ENCODE measurements at regions not wholly inside any gene's neighbourhood (a gene's known extent, or its start where the extent isn't known, plus 50 kb on each side); places are given as distances from the start of the nearest gene placed in this dataset.
"Not testable (repeated sequence)": the region's sequence is repeated elsewhere in the genome, so short reads cannot be mapped to it uniquely, and the experiment has no call there.

- no peaks in the 10 kb centered on the region for H3K9me3 ChIP-seq
- peaks cover 10% of the 10 kb centered on the region for H3K4me1 ChIP-seq
- no peaks in the 10 kb centered on the region for H3K27me3 ChIP-seq
- no peak for DNase-seq (ENCODE audit: extremely low spot score in 2 of 2)
- intact Hi-C loops (cut with DNase I), result no loop called here
- no peaks in the 10 kb centered on the region for H3K36me3 ChIP-seq
- no peak overlapping the region for H3K27ac ChIP-seq
- no peak overlapping the region for H3K4me3 ChIP-seq
- TF ChIP-seq, protein P1, sequence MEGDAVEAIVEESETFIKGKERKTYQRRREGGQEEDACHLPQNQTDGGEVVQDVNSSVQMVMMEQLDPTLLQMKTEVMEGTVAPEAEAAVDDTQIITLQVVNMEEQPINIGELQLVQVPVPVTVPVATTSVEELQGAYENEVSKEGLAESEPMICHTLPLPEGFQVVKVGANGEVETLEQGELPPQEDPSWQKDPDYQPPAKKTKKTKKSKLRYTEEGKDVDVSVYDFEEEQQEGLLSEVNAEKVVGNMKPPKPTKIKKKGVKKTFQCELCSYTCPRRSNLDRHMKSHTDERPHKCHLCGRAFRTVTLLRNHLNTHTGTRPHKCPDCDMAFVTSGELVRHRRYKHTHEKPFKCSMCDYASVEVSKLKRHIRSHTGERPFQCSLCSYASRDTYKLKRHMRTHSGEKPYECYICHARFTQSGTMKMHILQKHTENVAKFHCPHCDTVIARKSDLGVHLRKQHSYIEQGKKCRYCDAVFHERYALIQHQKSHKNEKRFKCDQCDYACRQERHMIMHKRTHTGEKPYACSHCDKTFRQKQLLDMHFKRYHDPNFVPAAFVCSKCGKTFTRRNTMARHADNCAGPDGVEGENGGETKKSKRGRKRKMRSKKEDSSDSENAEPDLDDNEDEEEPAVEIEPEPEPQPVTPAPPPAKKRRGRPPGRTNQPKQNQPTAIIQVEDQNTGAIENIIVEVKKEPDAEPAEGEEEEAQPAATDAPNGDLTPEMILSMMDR (IDR thresholded peaks at IDR 0.05), result no peak
- no peak for TF ChIP-seq POLR2AphosphoS5 (IDR thresholded peaks at IDR 0.05; ENCODE audit: insufficient read depth in 1 of 2, low read depth in 1 of 2)
- TF ChIP-seq POLR2A (IDR thresholded peaks at IDR 0.05), result no peak
These were observed 88.5 kb upstream of the SYT13 start for GRCh38 chr11:45374653-45375059.

DNA sequence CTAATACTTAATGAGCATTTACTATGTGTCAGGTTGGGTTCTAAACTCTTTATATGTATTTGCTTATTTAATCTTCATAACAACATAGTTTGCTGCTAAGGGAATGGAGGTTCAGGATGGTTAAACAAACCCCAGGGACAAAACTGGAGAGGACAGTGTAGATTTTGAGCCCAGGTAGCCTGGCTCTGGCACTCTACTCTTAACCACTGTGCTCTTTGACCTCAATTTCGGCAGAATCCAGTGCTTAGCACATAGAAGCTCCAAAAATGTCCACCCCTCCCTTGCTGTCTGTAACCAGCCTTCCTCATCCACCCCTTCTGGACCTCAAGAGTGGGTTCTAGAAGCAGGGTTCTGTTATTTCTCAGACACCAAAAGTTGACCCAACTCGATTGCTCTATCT lies 88.0 kb upstream of the SYT13 start:
- H3K9me3 ChIP-seq, result no peaks in the 10 kb centered on the region
- peaks cover 10% of the 10 kb centered on the region for H3K4me1 ChIP-seq
- TF ChIP-seq, protein P1 (IDR thresholded peaks at IDR 0.05), result no peak
- TF ChIP-seq POLR2A (IDR thresholded peaks at IDR 0.05) (no peak), POLR2AphosphoS5 (IDR thresholded peaks at IDR 0.05; ENCODE audit: insufficient read depth in 1 of 2, low read depth in 1 of 2) (no peak)
- H3K27me3 ChIP-seq, result no peaks in the 10 kb centered on the region
- no peak overlapping the region for H3K27ac ChIP-seq
- intact Hi-C loops (cut with DNase I), result no loop called here
- H3K4me3 ChIP-seq, result no peak overlapping the region
- H3K36me3 ChIP-seq, result no peaks in the 10 kb centered on the region
- DNase-seq (ENCODE audit: extremely low spot score in 2 of 2), result no peak

- intact Hi-C loops (cut with DNase I), result no loop called here
- TF ChIP-seq POLR2A (IDR thresholded peaks at IDR 0.05) (no peak), POLR2AphosphoS5 (IDR thresholded peaks at IDR 0.05; ENCODE audit: insufficient read depth in 1 of 2, low read depth in 1 of 2) (no peak)
- TF ChIP-seq, protein P1 (IDR thresholded peaks at IDR 0.05), result no peak
- no peaks in the 10 kb centered on the region for H3K36me3 ChIP-seq
- H3K27me3 ChIP-seq, result no peaks in the 10 kb centered on the region
- no peak overlapping the region for H3K27ac ChIP-seq
- no peaks in the 10 kb centered on the region for H3K9me3 ChIP-seq
- DNase-seq (ENCODE audit: extremely low spot score in 2 of 2), result no peak
- peaks cover 10% of the 10 kb centered on the region for H3K4me1 ChIP-seq
- H3K4me3 ChIP-seq, result no peak overlapping the region
These were observed 87.4 kb upstream of the SYT13 start for GRCh38 chr11:45373506-45374035.

- H3K36me3 ChIP-seq; H3K4me3 ChIP-seq; H3K9me3 ChIP-seq; H3K27me3 ChIP-seq; intact Hi-C loops (cut with DNase I); H3K27ac ChIP-seq; DNase-seq (ENCODE audit: extremely low spot score in 2 of 2): not testable (repeated sequence)
- peaks cover 10% of the 10 kb centered on the region for H3K4me1 ChIP-seq
These were observed 86.3 kb upstream of the SYT13 start for GRCh38 chr11:45372414-45372813.

DNA sequence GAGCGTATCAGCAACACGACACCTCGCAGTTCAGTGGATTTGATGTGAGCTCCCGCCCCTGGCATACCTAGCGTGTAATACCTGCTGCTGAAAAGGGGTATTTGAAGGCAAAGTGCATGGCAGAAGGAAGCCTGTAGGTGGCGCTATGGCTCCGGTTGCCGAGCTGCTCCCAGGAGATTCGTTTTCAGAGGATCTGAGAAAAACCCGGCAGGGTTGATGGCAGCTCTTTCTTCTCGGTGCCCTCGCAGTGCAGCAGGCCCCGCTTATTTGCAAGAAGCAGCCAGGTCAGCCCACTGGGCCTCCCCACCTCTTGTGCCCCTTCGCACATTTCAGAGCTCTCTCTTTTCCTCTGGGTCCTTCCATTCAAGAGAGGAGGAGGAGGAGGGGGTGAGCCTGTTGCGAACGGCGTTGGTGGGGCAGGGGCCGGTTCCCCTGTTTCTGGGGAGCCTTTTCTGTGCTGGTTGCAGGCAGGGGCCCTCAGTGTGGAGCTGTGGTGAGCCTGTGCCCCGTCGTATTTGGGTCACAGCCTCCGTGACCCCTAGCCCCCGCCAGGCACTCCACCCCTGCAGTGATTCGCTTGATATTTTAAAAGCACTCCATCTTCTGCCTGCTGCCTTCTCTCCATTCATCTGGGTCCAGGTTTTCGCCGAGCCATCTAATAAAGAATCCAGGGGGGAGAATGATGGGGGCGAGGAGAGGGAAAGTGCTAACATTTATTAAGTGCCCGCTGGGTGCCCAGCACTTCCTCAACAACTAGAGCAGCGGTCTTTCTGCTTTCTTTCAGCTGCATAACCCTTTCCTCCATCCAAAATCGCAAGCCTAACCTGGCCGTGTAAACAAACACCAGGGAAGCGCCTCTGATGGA lies 85.3 kb upstream of the SYT13 start:
- H3K36me3 ChIP-seq, result no peaks in the 10 kb centered on the region
- H3K27me3 ChIP-seq, result no peaks in the 10 kb centered on the region
- TF ChIP-seq, protein P1 (IDR thresholded peaks at IDR 0.05), result peak; percentile 28 to 57 (median 44)
- TF ChIP-seq POLR2A (IDR thresholded peaks at IDR 0.05), result no peak
- no peak for TF ChIP-seq POLR2AphosphoS5 (IDR thresholded peaks at IDR 0.05; ENCODE audit: insufficient read depth in 1 of 2, low read depth in 1 of 2)
- no peak overlapping the region for H3K4me3 ChIP-seq
- no peak overlapping the region for H3K27ac ChIP-seq
- no peaks in the 10 kb centered on the region for H3K9me3 ChIP-seq
- no peak for DNase-seq (ENCODE audit: extremely low spot score in 2 of 2)
- intact Hi-C loops (cut with DNase I), result no loop called here
- peaks cover 10% of the 10 kb centered on the region for H3K4me1 ChIP-seq

Measured in vagina (tissue), 2 donors.